SIG-M5 treated with dmso at 0.1 percent for 504 hours (cell line): ENCODE measurements at regions not wholly inside any gene's neighbourhood (a gene's known extent, or its start where the extent isn't known, plus 50 kb on each side); places are given as distances from the start of the nearest gene placed in this dataset.
"Not testable (repeated sequence)": the region's sequence is repeated elsewhere in the genome, so short reads cannot be mapped to it uniquely, and the experiment has no call there.

Experiments
- DNase-seq: peaks from one replicate; lab custom pipeline; 2025; ENCODE audit not compliant: unreplicated experiment; lab: John Stamatoyannopoulos, UW

DNA sequence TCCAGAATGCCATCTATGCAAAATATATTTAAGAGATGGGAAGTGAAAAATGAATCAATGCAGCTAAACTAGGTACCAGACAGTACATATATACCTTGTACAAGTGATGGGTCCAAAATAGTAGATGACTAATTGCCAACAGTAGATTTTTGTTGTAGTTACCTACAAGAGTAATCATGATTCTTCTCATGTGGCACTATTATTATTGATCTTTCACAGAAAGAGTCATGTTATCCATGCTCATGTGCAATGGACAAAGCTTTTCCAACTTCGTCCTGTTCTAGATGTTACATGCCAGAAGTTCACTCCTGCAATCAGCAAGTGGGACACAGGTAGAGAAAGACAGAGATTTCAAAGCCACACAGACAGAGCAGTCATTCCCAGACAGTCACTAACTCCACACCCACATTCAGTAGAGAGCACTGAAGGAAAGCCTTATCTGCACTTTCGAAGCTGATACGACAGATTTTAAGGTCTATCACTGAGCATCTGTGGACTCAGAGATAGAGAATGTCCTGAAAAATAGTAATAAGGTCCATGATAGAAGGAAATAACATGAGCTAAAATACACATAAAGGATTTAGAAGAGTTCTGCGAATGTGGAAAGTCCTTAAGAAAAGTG, 101.6 kb upstream of the ITPRID2 start:
- no peak for DNase-seq

DNA sequence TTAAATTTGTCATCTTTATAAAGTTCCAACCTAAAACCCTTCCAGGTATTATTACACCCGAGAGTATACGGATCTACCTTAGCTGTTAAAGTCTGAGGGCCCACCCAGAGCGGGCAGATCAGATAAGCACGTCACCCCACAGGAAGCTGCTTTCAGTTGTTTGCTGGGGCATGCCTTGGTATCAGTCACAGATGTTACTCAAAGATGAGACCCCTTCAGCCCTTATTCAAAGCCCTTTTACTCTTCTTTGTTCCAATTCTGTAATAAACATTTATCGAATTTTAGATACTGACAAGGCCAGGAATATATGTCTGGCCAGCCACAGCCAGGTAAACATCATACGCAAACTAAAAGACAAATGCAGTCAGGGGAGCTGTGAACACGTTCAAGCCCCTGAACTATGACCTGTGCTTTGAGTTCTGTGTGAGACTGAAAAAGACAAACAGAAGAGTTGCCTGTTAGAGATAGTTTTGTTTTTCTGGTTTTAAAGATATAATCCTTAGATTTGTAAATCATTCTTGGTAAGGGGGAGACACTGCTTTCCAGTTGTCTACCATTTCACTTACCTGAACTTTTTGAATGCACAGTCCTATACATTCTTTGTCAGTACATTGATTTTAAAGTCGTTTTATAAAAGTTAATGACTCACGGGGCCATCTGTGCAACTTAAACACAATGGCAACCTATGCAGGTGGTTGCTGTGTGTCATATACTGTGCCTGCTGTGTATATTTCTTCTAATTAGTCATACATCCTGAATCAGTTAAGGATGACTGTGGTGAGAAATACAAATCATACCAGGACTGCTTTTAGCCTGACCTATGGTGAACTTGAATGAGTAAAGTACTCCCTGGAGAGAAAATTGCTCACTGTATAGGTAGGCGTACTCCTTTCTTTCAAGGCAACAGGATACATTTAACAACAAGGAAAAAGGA, 100.5 kb upstream of the ITPRID2 start:
- no peak for DNase-seq

GRCh38 chr2:181792906-181793305, 98.6 kb upstream of the ITPRID2 start:
- no peak for DNase-seq

- no peak for DNase-seq
Measured at GRCh38 chr2:181798022-181798421, 93.5 kb upstream of the ITPRID2 start.

DNA sequence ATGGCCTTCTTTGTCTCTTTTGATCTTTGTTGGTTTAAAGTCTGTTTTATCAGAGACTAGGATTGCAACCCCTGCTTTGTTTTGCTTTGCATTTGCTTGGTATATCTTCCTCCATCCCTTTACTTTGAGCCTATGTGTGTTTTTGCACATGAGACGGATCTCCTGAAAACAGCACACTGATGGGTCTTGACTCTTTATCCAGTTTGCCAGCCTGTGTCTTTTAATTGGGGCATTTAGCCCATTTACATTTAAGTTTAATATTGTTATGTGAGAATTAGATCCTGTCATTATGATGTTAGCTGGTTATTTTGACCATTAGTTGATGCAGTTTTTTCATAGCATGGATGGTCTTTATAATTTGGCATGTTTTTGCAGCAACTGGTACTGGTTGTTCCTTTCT, 89.2 kb upstream of the ITPRID2 start:
- not testable (repeated sequence) for DNase-seq

DNA sequence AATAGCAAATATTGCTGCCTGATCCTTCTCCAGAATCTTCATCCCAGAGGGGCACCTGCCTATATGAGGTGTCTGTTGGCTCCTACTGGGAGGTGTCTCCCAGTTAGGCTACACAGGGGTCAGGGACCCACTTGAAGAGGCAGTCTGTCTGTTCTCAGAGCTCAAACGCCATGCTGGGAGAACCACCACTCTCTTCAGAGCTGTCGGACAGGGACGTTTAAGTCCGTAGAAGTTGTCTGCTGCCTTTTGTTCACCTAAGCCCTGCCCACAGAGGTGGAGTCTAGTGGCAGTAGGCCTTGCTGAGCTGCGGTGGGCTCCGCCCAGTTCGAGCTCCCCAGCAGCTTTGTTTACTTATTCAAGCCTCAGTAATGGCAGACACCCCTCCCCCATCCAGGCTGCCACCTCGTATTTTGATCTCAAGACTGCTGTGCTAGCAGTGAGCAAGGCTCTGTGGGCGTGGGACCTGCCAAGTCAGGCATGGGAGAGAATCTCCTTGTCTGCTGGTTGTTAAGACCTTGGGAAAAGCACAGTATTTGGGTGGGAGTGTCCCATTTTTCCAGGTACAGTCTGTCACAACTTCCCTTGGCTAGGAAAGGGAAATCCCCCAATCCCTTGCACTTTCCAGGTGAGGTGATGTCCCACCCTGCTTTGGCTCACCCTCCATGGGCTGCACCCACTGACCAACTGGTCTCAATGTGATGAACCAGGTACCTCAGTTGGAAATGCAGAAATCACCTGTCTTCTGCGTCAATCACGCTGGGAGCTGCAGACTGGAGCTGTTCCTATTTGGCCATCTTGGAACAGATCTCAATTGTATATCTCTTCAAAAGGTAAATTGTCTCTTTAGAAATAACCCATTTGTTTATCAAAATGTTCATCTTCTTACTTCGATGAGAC, 87.4 kb upstream of the ITPRID2 start:
- DNase-seq = not testable (repeated sequence)

DNA sequence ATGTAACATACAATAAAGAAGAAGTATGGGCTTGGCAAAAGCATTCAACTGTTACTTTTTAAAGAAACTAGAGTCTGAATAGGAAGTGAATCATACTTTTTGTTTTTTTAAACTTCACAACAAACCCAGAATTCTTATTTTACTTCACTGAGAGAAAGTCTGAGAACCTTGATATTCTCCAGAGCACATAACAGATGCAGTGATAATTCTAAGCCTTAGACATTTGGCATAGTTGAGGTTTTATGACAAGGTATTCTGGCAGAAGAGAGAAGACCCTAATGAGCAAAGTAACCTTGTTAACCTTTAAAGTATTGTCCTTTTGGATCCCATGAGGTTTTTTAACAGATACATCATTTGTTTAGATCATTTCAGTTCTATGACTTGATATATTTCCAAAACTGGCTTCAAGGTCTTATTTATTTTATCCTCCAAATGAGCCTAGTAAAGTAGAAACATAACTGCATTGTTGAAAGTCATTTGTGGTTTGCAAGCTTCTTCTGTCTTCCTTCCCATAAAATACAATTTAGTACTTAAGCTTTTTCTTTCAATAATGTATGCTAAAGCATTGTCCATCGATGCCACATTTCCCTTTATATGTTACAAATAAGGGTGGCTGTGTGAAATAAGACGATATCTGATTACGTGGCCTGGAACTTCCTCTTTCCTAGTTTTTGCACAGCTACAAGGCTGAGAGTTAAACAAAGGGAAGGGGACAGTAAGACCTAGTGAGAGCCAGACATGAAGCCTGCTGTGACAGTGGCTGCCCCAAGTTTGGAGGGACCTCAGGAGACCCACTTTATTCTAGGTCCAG, 86.1 kb upstream of the ITPRID2 start:
- DNase-seq = peak; percentile 87

DNA sequence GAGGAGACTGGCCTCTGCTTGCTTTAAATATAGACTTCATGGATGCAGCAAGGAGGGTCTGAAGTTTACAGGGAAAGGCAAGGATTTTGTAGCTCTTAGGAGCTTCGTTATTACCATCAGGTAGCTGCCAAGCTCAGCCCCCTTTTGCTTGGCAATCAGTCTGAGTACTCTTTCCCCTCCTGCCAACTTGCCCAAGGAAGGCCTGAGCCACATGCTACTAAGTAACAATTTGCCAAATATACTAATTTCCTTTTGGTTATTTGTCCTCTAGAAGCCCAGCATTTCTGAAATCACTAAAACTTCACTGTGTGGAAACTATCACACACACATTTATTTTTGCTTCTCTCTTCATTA, 85.5 kb upstream of the ITPRID2 start:
- DNase-seq = no peak

DNA sequence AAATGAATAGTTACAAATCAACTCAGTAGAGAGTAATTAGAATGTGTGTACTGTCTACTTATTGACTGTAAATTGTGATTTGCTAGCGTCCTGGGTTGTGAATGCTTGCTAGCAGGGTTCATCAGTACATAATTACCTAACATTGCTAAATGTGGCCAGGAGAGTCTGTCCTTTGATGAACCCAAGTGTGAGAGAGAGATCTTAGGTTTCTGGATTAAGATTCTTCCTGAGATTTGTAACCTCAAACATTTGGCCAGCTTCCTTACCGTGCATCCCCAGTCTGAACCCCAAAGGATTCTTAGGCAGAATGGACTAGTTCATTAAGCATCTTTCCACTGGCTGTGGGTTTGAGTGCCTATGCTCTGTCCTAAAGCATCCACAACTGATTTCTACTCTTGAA, 84.0 kb upstream of the ITPRID2 start:
- no peak for DNase-seq

- DNase-seq = peak; percentile 83
Measured at GRCh38 chr2:181810823-181811695, 80.5 kb upstream of the ITPRID2 start.

GRCh38 chr2:181812106-181812743, 79.3 kb upstream of the ITPRID2 start:
- DNase-seq = no peak

GRCh38 chr2:181814057-181814491, 77.5 kb upstream of the ITPRID2 start:
- DNase-seq = no peak

DNA sequence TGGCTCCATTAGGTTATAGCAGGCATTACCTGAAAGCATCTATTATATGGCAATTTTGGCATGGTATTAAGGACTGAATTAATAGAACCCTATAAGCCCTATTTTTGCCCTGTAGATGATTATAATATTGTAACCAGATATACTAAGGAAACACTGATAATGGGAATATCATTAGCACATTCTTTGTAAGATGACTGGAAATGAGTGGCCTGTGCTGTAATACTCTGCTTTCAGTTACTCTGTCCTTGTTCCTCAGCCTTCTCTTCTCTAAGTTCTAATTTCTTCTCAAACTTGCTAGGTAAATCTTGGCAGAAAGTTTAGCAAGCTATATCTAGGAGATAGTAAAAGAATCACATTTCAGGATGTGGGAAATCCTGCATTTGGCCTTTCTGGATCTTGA, 74.0 kb upstream of the ITPRID2 start:
- DNase-seq = no peak

DNA sequence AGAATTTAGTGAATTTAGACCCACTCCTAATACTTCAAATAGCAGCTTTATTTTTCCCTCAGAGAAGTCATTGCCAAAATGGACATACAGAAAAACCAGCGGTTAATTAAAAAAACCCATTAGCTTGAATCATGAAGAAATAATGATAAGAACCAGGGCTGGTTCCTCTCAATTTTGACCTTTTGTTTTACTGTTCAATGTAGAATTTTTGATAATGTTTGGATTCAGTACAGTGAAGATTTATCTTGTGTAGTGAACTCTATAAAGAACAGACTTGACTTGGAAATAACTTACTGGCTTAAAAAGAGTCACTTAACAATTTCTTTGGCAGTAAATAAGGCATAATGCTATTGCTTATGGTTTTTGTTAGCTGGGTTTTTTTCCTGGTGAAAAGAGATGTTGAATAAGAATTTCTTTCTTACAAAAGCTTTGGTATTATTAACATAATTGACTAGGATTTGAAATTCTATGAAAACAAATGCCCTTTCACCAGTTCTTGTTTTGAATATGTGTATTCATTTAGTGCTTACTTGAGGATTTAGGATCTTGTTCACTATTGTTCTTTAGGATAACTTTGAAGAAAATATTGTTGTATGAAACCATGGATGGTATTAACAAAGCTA, 73.4 kb upstream of the ITPRID2 start:
- no peak for DNase-seq

GRCh38 chr2:181818840-181819239, 72.7 kb upstream of the ITPRID2 start:
- DNase-seq = no peak

DNA sequence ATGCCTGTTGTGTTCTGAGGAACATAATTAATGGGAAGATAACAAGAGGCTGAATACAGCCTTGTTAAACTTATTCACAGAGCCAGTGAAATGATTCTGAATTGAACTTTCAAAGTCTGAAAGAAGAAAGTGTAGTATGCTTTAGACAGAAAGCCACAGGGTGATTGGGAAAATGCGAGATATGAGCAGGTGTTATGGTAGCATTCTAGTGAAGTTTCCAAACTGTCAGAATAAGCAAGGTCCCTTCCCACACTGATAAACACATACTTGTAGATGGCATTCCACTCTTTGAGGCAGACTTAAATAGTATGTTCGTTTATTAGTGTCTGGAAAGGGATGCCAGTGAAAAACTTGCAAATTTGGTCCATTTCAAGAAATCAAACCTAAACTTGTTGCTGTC, 70.5 kb upstream of the ITPRID2 start:
- DNase-seq = no peak

DNA sequence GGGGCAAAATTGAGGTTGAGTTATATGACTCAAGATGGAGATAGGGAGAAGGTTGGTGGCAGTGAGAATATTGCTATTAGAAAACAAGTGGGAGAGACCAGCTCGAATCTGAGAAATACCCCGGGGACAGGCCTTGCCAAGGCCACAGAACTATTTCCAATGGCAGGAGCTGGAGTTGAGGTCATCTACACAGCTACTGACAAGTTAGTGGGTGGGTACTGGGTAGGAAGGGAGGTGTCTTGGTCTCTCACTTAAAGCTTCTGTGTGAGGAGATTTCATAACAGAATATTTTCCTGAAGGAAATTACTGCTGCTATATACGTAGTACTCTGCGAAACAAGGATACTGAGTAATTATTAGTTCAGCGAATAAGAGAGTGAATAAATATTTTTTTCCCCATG, 69.4 kb upstream of the ITPRID2 start:
- DNase-seq = no peak

GRCh38 chr2:181823405-181823804, 68.1 kb upstream of the ITPRID2 start:
- DNase-seq = no peak
